Fibroblast of villous mesenchyme (primary cell): ENCODE measurements at regions not wholly inside any gene's neighbourhood (a gene's known extent, or its start where the extent isn't known, plus 50 kb on each side); places are given as distances from the start of the nearest gene placed in this dataset.

ENCODE experiments used
- DNase-seq: peaks from one replicate; pipeline ENCODE4 v3.0.0-alpha.2; 2010; ENCODE audit warnings: low read depth
- H3K4me3 ChIP-seq: 2 replicates; pipeline ENCODE4 v1.5.1; 2011; ENCODE audit warnings: low read depth, mild to moderate bottlenecking, low read length
- CTCF ChIP-seq: IDR thresholded peaks from 2 replicates; pipeline ENCODE4 v1.5.1; 2012; ENCODE audit warnings: low read depth, mild to moderate bottlenecking, low read length; ENCODE audit not compliant: insufficient read depth

- no peak overlapping the region for H3K4me3 ChIP-seq
- no peak for TF ChIP-seq CTCF
- DNase-seq, result no peak
Observed at GRCh38 chr5:57327561-57328367, 153.9 kb downstream of the GPBP1 start.

DNA sequence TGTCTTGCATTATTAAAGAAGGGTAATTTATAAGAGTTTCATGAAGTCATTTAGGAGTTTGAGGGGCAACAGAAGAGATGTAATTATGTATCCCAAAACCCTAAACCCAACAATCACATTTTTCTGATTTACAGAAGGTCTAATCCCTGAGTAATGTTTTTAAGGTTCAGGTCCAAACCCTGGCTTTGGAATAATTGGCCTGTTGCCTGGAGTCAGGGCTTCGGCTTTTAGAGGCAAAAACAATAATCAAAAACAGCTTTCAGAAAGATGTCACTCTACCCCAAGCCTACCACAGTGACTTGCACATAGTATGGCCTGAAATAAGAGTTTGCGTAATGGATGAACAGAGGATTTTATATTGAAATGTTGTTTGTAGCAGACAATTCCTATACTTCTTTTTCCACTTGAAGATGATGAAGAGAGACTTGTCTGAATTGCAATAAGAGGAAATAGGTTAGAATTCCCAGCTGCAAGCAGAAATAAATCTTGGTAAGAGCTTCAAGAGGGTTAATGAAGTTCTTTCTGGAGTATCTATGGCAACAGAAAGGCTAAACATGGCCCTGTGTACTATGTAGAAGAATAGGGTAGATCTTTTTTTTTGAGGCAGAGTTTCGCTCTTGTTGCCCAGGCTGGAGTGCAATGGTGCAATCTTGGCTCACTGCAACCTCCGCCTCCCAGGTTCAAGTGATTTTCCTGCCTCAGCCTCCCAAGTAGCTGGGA lies 152.0 kb downstream of the GPBP1 start:
- TF ChIP-seq CTCF, result no peak
- DNase-seq, result no peak
- no peak overlapping the region for H3K4me3 ChIP-seq

GRCh38 chr5:57324861-57325260 lies 151.0 kb downstream of the GPBP1 start:
- no peak for TF ChIP-seq CTCF
- DNase-seq, result no peak
- no peak overlapping the region for H3K4me3 ChIP-seq

- H3K4me3 ChIP-seq, result no peak overlapping the region
- no peak for TF ChIP-seq CTCF
- DNase-seq, result peak; percentile 38
Observed at GRCh38 chr5:57324181-57324580, 150.3 kb downstream of the GPBP1 start.

- no peak for DNase-seq
- H3K4me3 ChIP-seq, result no peak overlapping the region
- TF ChIP-seq CTCF, result no peak
Observed at GRCh38 chr5:57320582-57320981, 146.7 kb downstream of the GPBP1 start.

DNA sequence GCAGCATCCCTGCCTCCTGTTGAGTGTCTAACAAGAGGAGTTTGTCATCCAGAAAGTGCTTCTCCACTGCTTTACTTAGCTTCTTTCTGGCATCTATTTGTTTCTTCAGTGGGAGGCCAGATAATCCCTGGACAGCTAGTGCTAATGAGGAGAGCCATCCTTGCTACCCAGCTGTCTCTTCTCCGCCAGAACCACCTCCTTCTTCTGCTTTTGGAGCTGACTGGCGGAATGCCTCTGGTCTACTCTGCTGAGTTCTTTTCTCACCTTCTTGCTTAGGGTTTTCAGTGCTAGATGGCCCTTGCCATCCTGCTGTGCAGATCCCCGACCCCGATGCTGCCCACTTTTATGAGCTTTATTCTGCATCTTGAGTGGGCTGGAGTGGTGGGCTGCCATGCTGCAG lies 145.8 kb downstream of the GPBP1 start:
- TF ChIP-seq CTCF, result no peak
- no peak for DNase-seq
- H3K4me3 ChIP-seq, result no peak overlapping the region
